ENCODE measurements at regions not wholly inside any gene's neighbourhood (a gene's known extent, or its start where the extent isn't known, plus 50 kb on each side); places are given as distances from the start of the nearest gene placed in this dataset.

DNA sequence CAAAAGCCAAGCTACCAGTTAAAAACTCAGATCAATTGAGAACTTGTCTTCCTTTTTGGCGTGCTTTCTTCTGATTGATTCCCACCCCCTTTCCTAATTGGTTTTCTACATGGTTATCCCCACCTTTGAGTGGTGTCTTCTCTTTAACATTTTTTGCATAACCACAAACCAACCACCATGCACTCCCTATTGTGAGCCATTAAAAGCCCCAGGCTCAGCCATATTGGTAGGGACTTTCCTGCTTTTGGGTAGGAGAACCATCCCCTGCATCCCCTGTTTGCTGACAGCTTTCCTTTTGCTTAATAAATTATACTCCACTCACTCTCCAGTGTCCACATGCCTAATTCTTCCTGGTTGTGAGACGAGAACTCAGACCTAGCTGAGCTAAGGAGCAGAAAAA is 1651.4 kb upstream of the IGFBP7 start:
- H3K4me1 Mint-ChIP-seq = no peaks in the 10 kb centered on the region
- DNase-seq (ENCODE audit: low spot score in 2 of 2) (no peak), ATAC-seq (replicated peaks; ENCODE audit: extremely low read depth, poor library complexity, severe bottlenecking) (no peak)
- H3K9me3 Mint-ChIP-seq = peaks cover 23% of the 10 kb centered on the region
- H3K27me3 Mint-ChIP-seq = no peaks in the 10 kb centered on the region
- H3K4me3 Mint-ChIP-seq = no peak overlapping the region
- no peaks in the 10 kb centered on the region for H3K36me3 Mint-ChIP-seq (ENCODE audit: insufficient read depth)
- no peak overlapping the region for H3K27ac Mint-ChIP-seq (ENCODE audit: low read depth)

- no peak overlapping the region for H3K27ac Mint-ChIP-seq (ENCODE audit: low read depth)
- H3K36me3 Mint-ChIP-seq (ENCODE audit: insufficient read depth) = no peaks in the 10 kb centered on the region
- no peaks in the 10 kb centered on the region for H3K27me3 Mint-ChIP-seq
- peaks cover 16% of the 10 kb centered on the region for H3K9me3 Mint-ChIP-seq
- ATAC-seq (replicated peaks; ENCODE audit: extremely low read depth, poor library complexity, severe bottlenecking) (no peak), DNase-seq (ENCODE audit: low spot score in 2 of 2) (no peak)
- H3K4me3 Mint-ChIP-seq = no peak overlapping the region
- H3K4me1 Mint-ChIP-seq = no peaks in the 10 kb centered on the region
Measured at GRCh38 chr4:58760737-58761136, 1650.6 kb upstream of the IGFBP7 start.

- H3K27me3 Mint-ChIP-seq = no peaks in the 10 kb centered on the region
- DNase-seq (ENCODE audit: low spot score in 2 of 2) = no peak
- no peak overlapping the region for H3K4me3 Mint-ChIP-seq
- H3K9me3 Mint-ChIP-seq = peaks cover 16% of the 10 kb centered on the region
- H3K36me3 Mint-ChIP-seq (ENCODE audit: insufficient read depth) = no peaks in the 10 kb centered on the region
- no peak for ATAC-seq (replicated peaks; ENCODE audit: extremely low read depth, poor library complexity, severe bottlenecking)
- H3K27ac Mint-ChIP-seq (ENCODE audit: low read depth) = no peak overlapping the region
- H3K4me1 Mint-ChIP-seq = no peaks in the 10 kb centered on the region
Measured at GRCh38 chr4:58760100-58760499, 1649.9 kb upstream of the IGFBP7 start.

DNA sequence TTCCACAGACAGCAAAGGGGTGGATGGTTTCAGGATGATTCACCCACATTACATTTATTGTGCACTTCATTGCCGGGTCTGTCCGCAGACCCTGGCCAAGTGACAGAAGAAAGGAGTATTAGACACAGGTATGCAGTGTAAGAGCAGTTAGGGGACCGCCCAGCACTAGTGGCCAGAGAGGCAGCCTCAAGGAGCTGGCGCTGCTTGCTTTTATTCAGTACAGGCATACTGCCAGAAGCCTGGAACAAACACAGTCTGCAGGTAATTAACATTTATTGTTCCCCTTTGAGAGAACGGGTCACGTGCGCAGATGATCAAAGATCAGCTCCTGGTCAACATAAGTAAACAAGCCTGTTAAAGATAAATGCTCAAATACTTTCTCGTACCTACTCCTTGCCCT is 1639.0 kb upstream of the IGFBP7 start:
- Mint-ChIP-seq H3K4me3 (no peak overlapping the region), H3K9me3 (peaks cover 5% of the 10 kb centered on the region), H3K36me3 (ENCODE audit: insufficient read depth) (no peaks in the 10 kb centered on the region), H3K27me3 (no peaks in the 10 kb centered on the region), H3K4me1 (no peaks in the 10 kb centered on the region), H3K27ac (ENCODE audit: low read depth) (no peak overlapping the region)
- ATAC-seq (replicated peaks; ENCODE audit: extremely low read depth, poor library complexity, severe bottlenecking) = no peak
- no peak for DNase-seq (ENCODE audit: low spot score in 2 of 2)

GRCh38 chr4:58740897-58741296 is 1630.7 kb upstream of the IGFBP7 start:
- H3K27me3 Mint-ChIP-seq = no peaks in the 10 kb centered on the region
- H3K36me3 Mint-ChIP-seq (ENCODE audit: insufficient read depth) = no peaks in the 10 kb centered on the region
- DNase-seq (ENCODE audit: low spot score in 2 of 2) (no peak), ATAC-seq (replicated peaks; ENCODE audit: extremely low read depth, poor library complexity, severe bottlenecking) (no peak)
- H3K27ac Mint-ChIP-seq (ENCODE audit: low read depth) = no peak overlapping the region
- no peak overlapping the region for H3K4me3 Mint-ChIP-seq
- H3K9me3 Mint-ChIP-seq = peaks cover 16% of the 10 kb centered on the region
- no peaks in the 10 kb centered on the region for H3K4me1 Mint-ChIP-seq

- peaks cover 16% of the 10 kb centered on the region for H3K9me3 Mint-ChIP-seq
- no peaks in the 10 kb centered on the region for H3K4me1 Mint-ChIP-seq
- no peaks in the 10 kb centered on the region for H3K36me3 Mint-ChIP-seq (ENCODE audit: insufficient read depth)
- no peak overlapping the region for H3K27ac Mint-ChIP-seq (ENCODE audit: low read depth)
- DNase-seq (ENCODE audit: low spot score in 2 of 2) (no peak), ATAC-seq (replicated peaks; ENCODE audit: extremely low read depth, poor library complexity, severe bottlenecking) (no peak)
- H3K4me3 Mint-ChIP-seq = no peak overlapping the region
- no peaks in the 10 kb centered on the region for H3K27me3 Mint-ChIP-seq
Measured at GRCh38 chr4:58739275-58739674, 1629.1 kb upstream of the IGFBP7 start.

- ATAC-seq (replicated peaks; ENCODE audit: extremely low read depth, poor library complexity, severe bottlenecking) (no peak), DNase-seq (ENCODE audit: low spot score in 2 of 2) (no peak)
- Mint-ChIP-seq H3K4me3 (no peak overlapping the region), H3K4me1 (no peaks in the 10 kb centered on the region), H3K36me3 (ENCODE audit: insufficient read depth) (no peaks in the 10 kb centered on the region), H3K27ac (ENCODE audit: low read depth) (no peak overlapping the region), H3K27me3 (no peaks in the 10 kb centered on the region), H3K9me3 (peaks cover 16% of the 10 kb centered on the region)
Measured at GRCh38 chr4:58738375-58738774, 1628.2 kb upstream of the IGFBP7 start.

- H3K27ac Mint-ChIP-seq (ENCODE audit: low read depth) = no peak overlapping the region
- ATAC-seq (replicated peaks; ENCODE audit: extremely low read depth, poor library complexity, severe bottlenecking) (no peak), DNase-seq (ENCODE audit: low spot score in 2 of 2) (no peak)
- no peaks in the 10 kb centered on the region for H3K27me3 Mint-ChIP-seq
- peaks cover 10% of the 10 kb centered on the region for H3K9me3 Mint-ChIP-seq
- no peak overlapping the region for H3K4me3 Mint-ChIP-seq
- H3K36me3 Mint-ChIP-seq (ENCODE audit: insufficient read depth) = no peaks in the 10 kb centered on the region
- no peaks in the 10 kb centered on the region for H3K4me1 Mint-ChIP-seq
Measured at GRCh38 chr4:58734030-58734674, 1624.0 kb upstream of the IGFBP7 start.

- Mint-ChIP-seq H3K4me3 (no peak overlapping the region), H3K27me3 (no peaks in the 10 kb centered on the region), H3K4me1 (no peaks in the 10 kb centered on the region), H3K27ac (ENCODE audit: low read depth) (no peak overlapping the region), H3K36me3 (ENCODE audit: insufficient read depth) (no peaks in the 10 kb centered on the region), H3K9me3 (peaks cover 10% of the 10 kb centered on the region)
- ATAC-seq (replicated peaks; ENCODE audit: extremely low read depth, poor library complexity, severe bottlenecking) (no peak), DNase-seq (ENCODE audit: low spot score in 2 of 2) (no peak)
Measured at GRCh38 chr4:58732973-58733372, 1622.8 kb upstream of the IGFBP7 start.

- no peak overlapping the region for H3K27ac Mint-ChIP-seq (ENCODE audit: low read depth)
- H3K4me1 Mint-ChIP-seq = no peaks in the 10 kb centered on the region
- peaks cover 14% of the 10 kb centered on the region for H3K9me3 Mint-ChIP-seq
- no peaks in the 10 kb centered on the region for H3K27me3 Mint-ChIP-seq
- ATAC-seq (replicated peaks; ENCODE audit: extremely low read depth, poor library complexity, severe bottlenecking) (no peak), DNase-seq (ENCODE audit: low spot score in 2 of 2) (no peak)
- H3K4me3 Mint-ChIP-seq = no peak overlapping the region
- H3K36me3 Mint-ChIP-seq (ENCODE audit: insufficient read depth) = no peaks in the 10 kb centered on the region
Measured at GRCh38 chr4:58723954-58724353, 1613.8 kb upstream of the IGFBP7 start.

DNA sequence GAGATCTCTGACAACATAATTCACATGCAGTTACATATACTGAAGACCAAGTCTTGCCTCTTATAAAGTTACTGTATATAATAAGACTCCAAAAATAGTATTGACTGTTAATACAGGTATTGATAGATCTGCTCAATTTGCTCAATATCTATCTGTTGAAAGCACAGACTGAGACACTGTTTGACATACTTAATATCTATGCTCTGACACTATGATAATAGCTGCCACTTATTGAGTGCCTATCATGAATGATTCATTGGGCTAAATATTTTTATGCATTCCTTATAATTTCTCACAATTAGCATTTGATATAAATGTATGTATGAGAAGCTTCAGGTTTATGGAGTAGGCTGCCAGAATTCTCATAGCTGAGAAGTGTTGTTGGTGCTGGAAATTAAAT is 1600.9 kb upstream of the IGFBP7 start:
- H3K4me1 Mint-ChIP-seq = no peaks in the 10 kb centered on the region
- no peak overlapping the region for H3K27ac Mint-ChIP-seq (ENCODE audit: low read depth)
- DNase-seq (ENCODE audit: low spot score in 2 of 2) (no peak), ATAC-seq (replicated peaks; ENCODE audit: extremely low read depth, poor library complexity, severe bottlenecking) (no peak)
- H3K36me3 Mint-ChIP-seq (ENCODE audit: insufficient read depth) = no peaks in the 10 kb centered on the region
- H3K27me3 Mint-ChIP-seq = no peaks in the 10 kb centered on the region
- no peak overlapping the region for H3K4me3 Mint-ChIP-seq
- peaks cover 13% of the 10 kb centered on the region for H3K9me3 Mint-ChIP-seq

DNA sequence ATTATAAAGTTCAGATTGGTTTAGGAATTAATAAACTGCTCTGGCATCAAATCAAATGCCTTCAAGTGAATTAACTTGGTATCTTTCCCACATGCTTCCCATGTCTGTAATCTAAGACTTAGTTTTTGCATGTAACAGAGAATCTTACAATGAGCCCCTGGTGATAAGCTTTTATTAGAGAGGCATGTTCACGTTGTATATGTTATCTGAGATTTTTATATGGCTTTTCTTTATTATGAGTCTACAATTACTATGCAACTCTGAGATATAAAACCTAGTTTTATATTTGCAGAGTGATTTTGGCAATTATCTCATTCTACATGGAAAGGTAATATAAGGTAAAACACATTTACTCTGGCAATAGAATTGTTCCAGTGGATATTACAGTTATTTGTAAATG is 1578.4 kb upstream of the IGFBP7 start:
- Mint-ChIP-seq H3K4me1 (no peaks in the 10 kb centered on the region), H3K36me3 (ENCODE audit: insufficient read depth) (no peaks in the 10 kb centered on the region), H3K9me3 (peaks cover 17% of the 10 kb centered on the region), H3K4me3 (no peak overlapping the region), H3K27me3 (no peaks in the 10 kb centered on the region), H3K27ac (ENCODE audit: low read depth) (no peak overlapping the region)
- DNase-seq (ENCODE audit: low spot score in 2 of 2) = no peak
- ATAC-seq (replicated peaks; ENCODE audit: extremely low read depth, poor library complexity, severe bottlenecking) = no peak

DNA sequence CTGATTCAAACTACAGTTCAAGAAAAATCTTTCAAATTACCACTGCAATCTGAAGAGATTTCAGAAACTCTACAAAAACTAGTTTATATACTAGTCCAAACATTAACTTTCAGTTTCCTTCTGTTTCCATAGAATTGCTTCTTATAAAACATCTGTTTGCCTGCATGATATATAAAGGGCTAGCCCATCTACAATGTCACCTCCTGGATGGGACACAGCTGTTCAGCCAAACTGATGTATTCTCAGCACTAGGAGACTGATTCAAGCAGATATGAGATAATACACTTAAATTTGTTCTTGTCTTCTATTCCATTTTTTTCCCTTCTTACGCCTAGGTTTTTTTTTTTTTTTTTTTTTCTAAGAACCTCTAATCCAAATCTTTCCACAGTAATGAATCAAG is 1569.7 kb upstream of the IGFBP7 start:
- no peak overlapping the region for H3K27ac Mint-ChIP-seq (ENCODE audit: low read depth)
- H3K27me3 Mint-ChIP-seq = no peaks in the 10 kb centered on the region
- no peaks in the 10 kb centered on the region for H3K4me1 Mint-ChIP-seq
- no peaks in the 10 kb centered on the region for H3K36me3 Mint-ChIP-seq (ENCODE audit: insufficient read depth)
- ATAC-seq (replicated peaks; ENCODE audit: extremely low read depth, poor library complexity, severe bottlenecking) (no peak), DNase-seq (ENCODE audit: low spot score in 2 of 2) (no peak)
- no peaks in the 10 kb centered on the region for H3K9me3 Mint-ChIP-seq
- no peak overlapping the region for H3K4me3 Mint-ChIP-seq

DNA sequence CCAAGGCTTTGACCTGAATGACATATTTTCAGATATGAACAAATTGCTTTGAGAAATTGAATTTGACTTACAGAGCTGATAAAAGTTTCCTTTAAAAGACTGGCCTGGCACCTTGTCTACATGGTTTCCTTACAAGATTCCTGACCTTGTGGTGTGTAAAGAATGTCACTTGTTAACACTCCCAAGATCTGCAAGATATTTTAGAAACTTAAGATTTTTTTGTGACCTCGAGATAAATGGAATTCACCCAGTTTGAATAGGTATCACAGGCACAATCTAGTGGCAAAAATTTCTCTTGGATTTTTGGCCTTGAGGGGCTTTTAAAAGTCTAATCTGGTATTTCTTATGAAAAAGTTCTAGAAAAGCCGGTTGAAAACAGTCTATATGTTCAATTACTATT is 1568.9 kb upstream of the IGFBP7 start:
- H3K27me3 Mint-ChIP-seq = no peaks in the 10 kb centered on the region
- DNase-seq (ENCODE audit: low spot score in 2 of 2) (no peak), ATAC-seq (replicated peaks; ENCODE audit: extremely low read depth, poor library complexity, severe bottlenecking) (no peak)
- H3K4me1 Mint-ChIP-seq = no peaks in the 10 kb centered on the region
- H3K27ac Mint-ChIP-seq (ENCODE audit: low read depth) = no peak overlapping the region
- H3K4me3 Mint-ChIP-seq = no peak overlapping the region
- no peaks in the 10 kb centered on the region for H3K36me3 Mint-ChIP-seq (ENCODE audit: insufficient read depth)
- no peaks in the 10 kb centered on the region for H3K9me3 Mint-ChIP-seq

Measured in central memory CD8-positive, alpha-beta T cell (primary cell).